NCI-H345 treated with DMSO at 0.1 percent for 48 hours (cell line): ENCODE measurements at regions not wholly inside any gene's neighbourhood (a gene's known extent, or its start where the extent isn't known, plus 50 kb on each side); places are given as distances from the start of the nearest gene placed in this dataset.
"Not testable (repeated sequence)": the region's sequence is repeated elsewhere in the genome, so short reads cannot be mapped to it uniquely, and the experiment has no call there.

Experiments
- DNase-seq: peaks from one replicate; lab custom pipeline; 2025; ENCODE audit not compliant: unreplicated experiment; lab: John Stamatoyannopoulos, UW

DNA sequence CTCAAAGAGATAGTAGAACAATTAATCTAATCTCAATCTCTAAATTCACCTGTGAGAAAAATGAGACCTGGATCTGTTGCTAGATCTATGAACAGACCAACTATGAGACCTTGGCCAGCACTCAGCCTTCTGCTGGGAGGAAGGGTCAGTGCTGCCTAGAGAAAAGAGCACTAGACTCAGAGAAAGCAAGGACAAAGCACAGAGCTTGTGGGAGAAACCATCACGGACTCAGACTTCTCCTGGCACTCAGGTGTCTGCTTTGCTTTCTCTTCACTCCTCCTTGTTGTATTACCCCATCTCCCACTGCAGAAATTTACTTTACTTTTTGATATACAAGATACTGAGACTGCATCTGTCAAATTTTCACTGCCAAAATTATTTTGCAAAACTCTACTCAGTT, 890.0 kb upstream of the NUDT12 start:
- no peak for DNase-seq

GRCh38 chr5:104451911-104452310, 889.3 kb upstream of the NUDT12 start:
- DNase-seq, result not testable (repeated sequence)

DNA sequence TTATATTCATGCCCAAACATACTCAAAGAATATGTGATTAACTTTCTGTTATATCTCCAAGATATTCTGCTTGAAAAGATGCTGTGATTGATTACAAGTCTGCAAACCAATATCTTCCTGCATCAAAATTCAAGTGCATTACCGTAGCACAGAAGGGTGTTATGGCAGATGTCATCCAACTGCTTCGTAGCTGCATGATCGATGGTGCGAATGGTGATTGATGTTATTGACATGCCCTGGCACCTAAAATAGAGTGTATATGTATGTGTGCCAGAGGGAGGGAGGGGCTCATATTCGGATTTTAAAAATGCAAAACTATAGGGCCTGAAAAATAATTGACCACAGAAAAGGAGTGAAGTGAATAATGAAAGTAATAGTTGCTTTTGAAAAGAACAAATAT, 882.1 kb upstream of the NUDT12 start:
- DNase-seq, result no peak

- no peak for DNase-seq
Measured at GRCh38 chr5:104443706-104444105, 881.1 kb upstream of the NUDT12 start.

DNA sequence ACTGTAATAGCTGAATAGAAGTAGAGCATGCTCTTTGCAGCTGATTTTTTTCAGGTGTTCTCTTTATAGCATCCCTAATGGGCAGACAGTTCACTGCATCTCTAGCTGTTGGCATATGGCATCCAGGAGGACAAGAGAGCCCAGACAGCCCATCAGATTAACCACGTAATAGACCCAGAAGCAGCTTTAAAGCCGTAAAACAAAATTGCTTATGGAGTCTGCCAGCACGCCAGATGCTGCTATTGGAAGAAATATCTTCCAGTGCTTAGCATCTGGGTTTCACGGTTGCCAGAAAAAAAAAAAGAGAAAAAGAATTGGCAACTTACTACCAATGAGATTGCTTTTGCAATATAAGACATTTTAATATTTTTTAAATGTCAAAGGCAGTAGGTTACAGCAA, 869.4 kb upstream of the NUDT12 start:
- DNase-seq, result no peak

- no peak for DNase-seq
Measured at GRCh38 chr5:104431002-104431620, 868.5 kb upstream of the NUDT12 start.

DNA sequence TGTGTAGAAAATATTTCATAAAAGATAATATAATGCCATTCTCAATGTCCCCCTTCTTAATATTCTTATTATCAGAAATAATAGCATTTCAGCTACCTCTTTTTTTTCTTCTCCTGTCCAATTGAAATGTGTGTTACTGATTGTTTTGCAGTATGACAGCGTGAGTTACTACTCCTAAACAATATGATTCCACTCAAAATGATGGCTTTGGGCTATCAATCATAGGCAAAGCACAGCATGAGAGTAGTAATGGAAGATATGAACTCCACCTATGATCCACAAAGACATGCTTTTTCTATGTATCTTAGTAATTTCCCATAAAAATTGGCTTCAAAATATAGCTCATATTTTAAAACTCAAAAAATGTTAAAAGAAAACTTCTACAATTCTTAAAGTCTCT, 867.3 kb upstream of the NUDT12 start:
- DNase-seq, result no peak

GRCh38 chr5:104421431-104421830, 858.8 kb upstream of the NUDT12 start:
- DNase-seq, result no peak

- no peak for DNase-seq
Measured at GRCh38 chr5:104418056-104418455, 855.5 kb upstream of the NUDT12 start.

GRCh38 chr5:104412649-104413240, 850.2 kb upstream of the NUDT12 start:
- DNase-seq, result no peak

GRCh38 chr5:104400941-104401340, 838.4 kb upstream of the NUDT12 start:
- DNase-seq, result no peak

- DNase-seq, result no peak
Measured at GRCh38 chr5:104385906-104386305, 823.3 kb upstream of the NUDT12 start.

DNA sequence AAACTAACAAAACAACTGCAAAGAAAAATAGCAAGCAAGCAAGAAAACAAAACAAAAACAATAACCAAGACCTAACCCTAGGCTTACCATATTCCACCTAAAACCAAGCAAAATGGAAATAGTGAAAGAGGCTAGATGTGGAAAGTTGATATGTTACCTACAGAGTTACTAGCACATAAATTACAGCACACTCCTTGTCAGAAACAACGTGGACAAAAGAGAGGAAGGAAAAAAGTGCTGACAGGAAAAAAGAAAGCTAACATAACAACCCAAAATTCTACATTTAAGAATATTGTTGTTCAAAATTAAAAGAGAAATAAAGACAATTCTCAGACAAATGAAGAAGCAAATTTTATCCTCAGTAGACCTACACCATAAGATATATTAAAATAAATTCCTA, 812.8 kb upstream of the NUDT12 start:
- no peak for DNase-seq

GRCh38 chr5:104372796-104373195, 810.2 kb upstream of the NUDT12 start:
- no peak for DNase-seq

GRCh38 chr5:104372376-104372775, 809.8 kb upstream of the NUDT12 start:
- DNase-seq, result no peak

- no peak for DNase-seq
Measured at GRCh38 chr5:104370523-104370922, 807.9 kb upstream of the NUDT12 start.

DNA sequence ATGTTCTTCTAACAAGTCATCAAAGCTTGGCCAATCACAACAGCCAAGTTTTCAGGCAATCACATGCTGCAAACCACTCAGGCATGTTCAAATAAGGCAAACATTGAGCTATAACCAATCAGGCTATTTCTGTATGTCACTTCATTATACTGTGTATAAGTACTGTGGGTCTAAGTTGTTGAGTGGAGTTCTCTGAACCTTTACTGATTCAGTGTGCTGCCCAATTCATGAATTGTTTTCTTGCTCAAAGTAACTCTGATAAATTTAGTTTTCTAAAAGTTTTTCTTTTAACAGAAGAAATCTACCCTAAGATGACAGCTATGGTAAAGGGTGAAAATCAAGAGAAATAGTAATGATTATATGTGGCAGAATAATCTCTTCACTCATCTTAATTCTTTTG, 805.4 kb upstream of the NUDT12 start:
- no peak for DNase-seq

DNA sequence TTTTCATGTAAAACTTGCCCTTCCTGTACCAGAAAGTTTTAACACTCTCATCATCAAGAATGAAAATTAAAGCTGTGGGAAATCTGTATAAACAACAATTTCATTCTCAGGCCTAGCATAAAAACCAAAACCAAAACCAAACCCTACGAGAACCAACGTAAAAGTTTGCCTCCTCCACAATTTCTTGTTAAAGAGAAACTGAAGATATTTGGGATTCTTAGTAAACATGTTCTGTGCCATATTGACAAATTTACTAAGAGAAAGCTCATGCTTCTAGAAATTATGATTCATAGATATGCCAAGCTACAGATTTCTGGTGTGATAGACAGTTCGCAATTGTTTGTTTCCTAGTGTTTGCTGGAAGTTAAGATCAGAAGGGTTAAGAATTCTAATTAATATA, 801.0 kb upstream of the NUDT12 start:
- no peak for DNase-seq

DNA sequence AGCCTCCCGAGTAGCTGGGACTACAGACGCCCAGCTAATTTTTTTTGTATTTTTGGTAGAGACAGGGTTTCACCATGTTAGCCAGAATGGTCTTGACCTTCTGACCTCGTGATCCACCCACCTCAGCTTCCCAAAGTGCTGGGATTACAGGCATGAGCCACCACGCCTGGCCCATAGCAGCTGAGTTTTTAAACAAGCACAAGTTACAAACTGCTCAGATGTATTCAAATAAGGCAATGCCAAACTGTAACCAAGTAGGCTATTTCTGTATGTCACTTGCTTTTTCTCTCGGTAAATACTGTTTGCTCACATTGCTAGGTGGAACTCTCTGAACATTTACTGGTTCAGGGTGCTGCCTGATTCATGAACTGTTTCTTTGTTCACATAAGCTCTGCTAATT, 799.3 kb upstream of the NUDT12 start:
- DNase-seq, result no peak

DNA sequence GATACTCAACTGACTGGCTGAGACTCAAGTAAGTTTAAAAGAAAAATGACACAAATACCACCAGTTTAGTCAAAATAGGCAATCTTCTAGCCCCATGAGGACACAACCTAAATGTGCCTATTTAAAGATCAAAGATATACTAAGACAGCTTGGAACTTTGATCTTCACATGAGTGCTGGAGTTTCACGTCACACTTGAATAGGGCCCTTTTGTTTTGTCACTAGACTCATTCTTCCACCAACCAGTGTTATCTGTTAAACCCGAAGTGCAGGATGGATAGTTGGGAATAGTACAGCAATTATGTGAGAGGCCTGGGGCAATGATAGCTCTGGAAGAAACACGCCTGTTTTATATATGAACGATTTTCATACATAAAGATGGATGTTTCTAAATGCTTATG, 792.8 kb upstream of the NUDT12 start:
- DNase-seq, result no peak

DNA sequence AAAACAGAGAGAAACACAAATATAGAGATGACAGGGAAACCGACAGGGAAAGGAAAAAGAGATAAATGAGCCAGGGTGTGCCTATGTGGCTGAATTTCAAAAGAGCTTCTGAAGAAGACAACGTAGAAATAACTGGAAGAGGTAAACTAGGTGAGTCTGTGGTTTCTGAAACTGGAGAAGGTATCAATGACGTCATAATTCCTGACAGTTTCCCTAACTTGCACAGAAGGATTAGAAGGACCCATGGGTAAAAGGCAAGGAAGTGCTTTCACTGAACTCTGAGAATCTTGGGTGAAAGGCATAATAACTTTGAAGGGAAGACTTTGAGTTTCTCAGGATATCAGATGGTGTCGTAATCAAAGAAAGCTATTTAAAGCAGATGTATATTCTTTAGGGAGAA, 790.8 kb upstream of the NUDT12 start:
- no peak for DNase-seq

DNA sequence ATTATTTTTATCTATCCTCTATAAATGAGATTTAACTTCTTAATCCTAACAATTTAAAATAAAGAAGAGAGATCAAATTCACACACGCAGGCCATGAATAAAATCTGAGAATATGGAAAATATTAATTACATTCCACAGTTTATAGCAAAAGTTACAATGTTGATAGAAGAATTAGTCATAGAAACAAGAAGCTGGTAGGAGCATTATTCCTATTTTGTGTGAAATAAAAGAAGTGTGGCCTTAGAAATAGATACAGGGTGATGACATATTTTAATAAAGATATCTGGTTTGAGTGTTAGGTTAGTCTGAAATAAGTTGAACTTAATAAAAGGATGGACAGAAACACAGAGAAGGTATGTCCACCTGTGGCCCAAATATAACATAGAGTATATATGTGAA, 790.4 kb upstream of the NUDT12 start:
- DNase-seq, result no peak

DNA sequence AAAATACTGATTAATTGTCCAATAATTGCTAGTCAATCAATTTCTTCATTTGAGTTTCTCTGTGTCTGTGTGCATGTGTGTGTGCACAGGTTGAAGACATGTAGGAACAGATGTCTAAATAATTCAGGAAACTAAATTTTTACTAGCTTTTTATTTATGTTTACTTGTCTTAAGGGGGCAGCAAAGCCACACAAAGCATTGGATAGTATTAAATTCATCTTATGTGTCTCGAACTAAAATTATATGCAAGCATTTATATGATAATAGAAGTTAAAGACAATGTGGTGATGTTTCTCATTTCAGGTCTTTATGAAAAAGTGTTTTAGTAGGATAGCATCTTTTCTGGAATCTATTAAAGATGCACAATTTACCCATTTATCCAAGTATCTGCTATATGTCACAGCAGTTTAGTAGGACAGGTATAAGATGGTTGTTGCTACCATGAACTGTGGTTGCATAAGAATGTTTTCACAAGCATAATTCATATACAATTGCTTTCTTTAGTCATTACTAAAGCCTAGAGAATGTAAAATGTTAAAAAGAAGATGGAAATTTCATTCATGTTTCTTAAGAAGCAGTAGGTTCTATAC, 784.6 kb upstream of the NUDT12 start:
- peak; percentile 3 for DNase-seq
